ENCODE measurements at regions not wholly inside any gene's neighbourhood (a gene's known extent, or its start where the extent isn't known, plus 50 kb on each side); places are given as distances from the start of the nearest gene placed in this dataset.

GRCh38 chr13:65400702-65401101 lies 1829.4 kb downstream of the PCDH9 start:
- TF ChIP-seq CTCF (IDR thresholded peaks at IDR 0.05), result no peak

GRCh38 chr13:65387743-65388347 lies 1842.3 kb downstream of the PCDH9 start:
- no peak for TF ChIP-seq CTCF (IDR thresholded peaks at IDR 0.05)

GRCh38 chr13:65378943-65379519 lies 1851.1 kb downstream of the PCDH9 start:
- no peak for TF ChIP-seq CTCF (IDR thresholded peaks at IDR 0.05)

GRCh38 chr13:65378484-65378883 lies 1851.7 kb downstream of the PCDH9 start:
- TF ChIP-seq CTCF (IDR thresholded peaks at IDR 0.05), result no peak

GRCh38 chr13:65368832-65369231 lies 1861.3 kb downstream of the PCDH9 start:
- no peak for TF ChIP-seq CTCF (IDR thresholded peaks at IDR 0.05)

- no peak for TF ChIP-seq CTCF (IDR thresholded peaks at IDR 0.05)
These were observed 1876.2 kb downstream of the PCDH9 start for GRCh38 chr13:65353951-65354350.

GRCh38 chr13:65347420-65348030 lies 1882.6 kb downstream of the PCDH9 start:
- no peak for TF ChIP-seq CTCF (IDR thresholded peaks at IDR 0.05)

All from LNCAP (cell line).